ENCODE measurements at regions not wholly inside any gene's neighbourhood (a gene's known extent, or its start where the extent isn't known, plus 50 kb on each side); places are given as distances from the start of the nearest gene placed in this dataset.

DNA sequence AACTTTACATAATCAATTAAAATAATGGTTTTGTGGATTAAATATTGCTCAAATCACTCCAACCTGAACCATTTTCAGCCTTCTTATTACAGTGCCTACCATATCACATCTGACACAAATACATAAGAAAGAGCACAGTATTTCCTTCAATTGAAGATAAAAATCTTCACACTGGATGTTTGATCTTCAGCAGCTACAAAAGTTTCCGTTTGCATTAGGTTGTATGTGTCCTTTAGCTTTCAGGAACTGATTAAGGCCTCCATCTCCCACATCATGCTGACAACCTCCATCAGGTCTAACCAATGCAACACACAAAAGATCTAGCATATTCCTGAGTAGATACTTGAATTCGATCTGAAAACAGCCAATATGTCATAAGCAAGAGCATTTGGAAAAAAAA, 195.1 kb upstream of the NR5A2 start:
- no peak for TF ChIP-seq POLR2AphosphoS5 (IDR thresholded peaks at IDR 0.05; ENCODE audit: low read depth, low read length)
- TF ChIP-seq, protein P1, sequence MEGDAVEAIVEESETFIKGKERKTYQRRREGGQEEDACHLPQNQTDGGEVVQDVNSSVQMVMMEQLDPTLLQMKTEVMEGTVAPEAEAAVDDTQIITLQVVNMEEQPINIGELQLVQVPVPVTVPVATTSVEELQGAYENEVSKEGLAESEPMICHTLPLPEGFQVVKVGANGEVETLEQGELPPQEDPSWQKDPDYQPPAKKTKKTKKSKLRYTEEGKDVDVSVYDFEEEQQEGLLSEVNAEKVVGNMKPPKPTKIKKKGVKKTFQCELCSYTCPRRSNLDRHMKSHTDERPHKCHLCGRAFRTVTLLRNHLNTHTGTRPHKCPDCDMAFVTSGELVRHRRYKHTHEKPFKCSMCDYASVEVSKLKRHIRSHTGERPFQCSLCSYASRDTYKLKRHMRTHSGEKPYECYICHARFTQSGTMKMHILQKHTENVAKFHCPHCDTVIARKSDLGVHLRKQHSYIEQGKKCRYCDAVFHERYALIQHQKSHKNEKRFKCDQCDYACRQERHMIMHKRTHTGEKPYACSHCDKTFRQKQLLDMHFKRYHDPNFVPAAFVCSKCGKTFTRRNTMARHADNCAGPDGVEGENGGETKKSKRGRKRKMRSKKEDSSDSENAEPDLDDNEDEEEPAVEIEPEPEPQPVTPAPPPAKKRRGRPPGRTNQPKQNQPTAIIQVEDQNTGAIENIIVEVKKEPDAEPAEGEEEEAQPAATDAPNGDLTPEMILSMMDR (IDR thresholded peaks at IDR 0.05): no peak
- no peak for TF ChIP-seq SIN3A (IDR thresholded peaks at IDR 0.05; ENCODE audit: borderline replicate concordance, insufficient read depth, low read depth, low read length)
- TF ChIP-seq, protein P2, sequence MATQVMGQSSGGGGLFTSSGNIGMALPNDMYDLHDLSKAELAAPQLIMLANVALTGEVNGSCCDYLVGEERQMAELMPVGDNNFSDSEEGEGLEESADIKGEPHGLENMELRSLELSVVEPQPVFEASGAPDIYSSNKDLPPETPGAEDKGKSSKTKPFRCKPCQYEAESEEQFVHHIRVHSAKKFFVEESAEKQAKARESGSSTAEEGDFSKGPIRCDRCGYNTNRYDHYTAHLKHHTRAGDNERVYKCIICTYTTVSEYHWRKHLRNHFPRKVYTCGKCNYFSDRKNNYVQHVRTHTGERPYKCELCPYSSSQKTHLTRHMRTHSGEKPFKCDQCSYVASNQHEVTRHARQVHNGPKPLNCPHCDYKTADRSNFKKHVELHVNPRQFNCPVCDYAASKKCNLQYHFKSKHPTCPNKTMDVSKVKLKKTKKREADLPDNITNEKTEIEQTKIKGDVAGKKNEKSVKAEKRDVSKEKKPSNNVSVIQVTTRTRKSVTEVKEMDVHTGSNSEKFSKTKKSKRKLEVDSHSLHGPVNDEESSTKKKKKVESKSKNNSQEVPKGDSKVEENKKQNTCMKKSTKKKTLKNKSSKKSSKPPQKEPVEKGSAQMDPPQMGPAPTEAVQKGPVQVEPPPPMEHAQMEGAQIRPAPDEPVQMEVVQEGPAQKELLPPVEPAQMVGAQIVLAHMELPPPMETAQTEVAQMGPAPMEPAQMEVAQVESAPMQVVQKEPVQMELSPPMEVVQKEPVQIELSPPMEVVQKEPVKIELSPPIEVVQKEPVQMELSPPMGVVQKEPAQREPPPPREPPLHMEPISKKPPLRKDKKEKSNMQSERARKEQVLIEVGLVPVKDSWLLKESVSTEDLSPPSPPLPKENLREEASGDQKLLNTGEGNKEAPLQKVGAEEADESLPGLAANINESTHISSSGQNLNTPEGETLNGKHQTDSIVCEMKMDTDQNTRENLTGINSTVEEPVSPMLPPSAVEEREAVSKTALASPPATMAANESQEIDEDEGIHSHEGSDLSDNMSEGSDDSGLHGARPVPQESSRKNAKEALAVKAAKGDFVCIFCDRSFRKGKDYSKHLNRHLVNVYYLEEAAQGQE (IDR thresholded peaks at IDR 0.05; ENCODE audit: insufficient read depth in 1 of 2, low read depth in 2 of 2, low read length in 1 of 2): no peak
- TF ChIP-seq TCF7L2 (IDR thresholded peaks at IDR 0.05; ENCODE audit: low read depth, low read length): no peak
